GM19467 (cell line): ENCODE measurements at regions not wholly inside any gene's neighbourhood (a gene's known extent, or its start where the extent isn't known, plus 50 kb on each side); places are given as distances from the start of the nearest gene placed in this dataset.

Experiments used
- ATAC-seq: cut with Tn5 transposase; IDR thresholded peaks from one replicate; pipeline ENCODE4 v1.9.1; 2021; ENCODE audit warnings: mild to moderate bottlenecking, moderate library complexity; ENCODE audit not compliant: unreplicated experiment

DNA sequence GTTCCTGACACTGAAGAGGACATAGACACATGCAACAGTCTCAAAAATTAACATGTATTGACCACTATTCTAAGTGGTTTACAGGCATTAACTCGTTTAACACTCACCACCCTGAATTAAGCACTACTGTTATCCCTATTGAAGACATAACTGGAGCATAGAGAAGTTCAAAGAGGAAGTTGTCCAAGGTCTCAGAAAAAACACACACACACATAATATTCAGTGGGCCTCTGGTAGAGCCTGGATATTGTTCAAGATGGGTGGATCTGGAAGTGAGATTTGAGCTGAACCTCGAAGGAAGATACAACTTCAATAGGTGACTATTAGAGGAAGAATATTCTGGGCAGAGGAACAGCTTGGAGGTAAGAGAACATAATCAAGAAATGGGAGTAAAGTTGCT, 334.9 kb downstream of the HNRNPD start:
- no peak for ATAC-seq

DNA sequence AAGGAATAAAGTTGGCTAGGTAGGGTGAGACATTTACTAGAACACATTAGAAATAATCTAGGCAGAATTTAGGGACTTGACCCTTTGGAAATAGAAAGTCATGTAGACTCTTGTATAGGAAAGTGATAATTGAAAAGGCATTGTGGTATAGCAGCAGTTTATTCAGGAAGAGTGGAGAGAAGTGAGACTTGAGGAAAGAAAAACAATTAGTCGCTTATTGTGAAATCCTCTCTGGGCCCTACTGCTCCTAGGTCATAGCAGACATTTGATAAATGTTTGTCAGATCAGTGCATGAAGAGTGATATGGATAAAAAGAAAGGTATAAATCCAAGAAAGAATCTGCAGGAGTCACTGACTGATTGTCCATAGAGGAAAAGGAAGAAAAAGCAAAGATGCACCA, 337.6 kb downstream of the HNRNPD start:
- ATAC-seq: no peak

DNA sequence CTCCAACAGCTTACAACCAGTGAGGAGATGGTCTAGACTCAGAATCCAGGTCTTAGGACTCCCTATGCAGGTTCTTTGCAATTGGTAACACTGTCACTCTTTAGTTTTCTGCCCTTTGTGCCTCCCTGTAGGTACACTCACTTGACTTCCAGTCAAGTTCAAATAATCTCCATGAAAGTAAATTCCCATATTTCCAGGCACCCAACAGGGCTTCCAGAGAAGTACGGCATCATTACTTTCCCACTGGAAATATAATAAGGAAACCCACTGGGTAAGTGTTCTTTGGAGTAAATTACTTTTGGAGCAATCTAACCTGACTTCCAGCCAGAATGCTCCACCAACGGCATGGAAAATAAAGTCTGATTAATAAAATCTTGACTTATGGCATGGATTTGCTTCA, 338.9 kb downstream of the HNRNPD start:
- no peak for ATAC-seq

DNA sequence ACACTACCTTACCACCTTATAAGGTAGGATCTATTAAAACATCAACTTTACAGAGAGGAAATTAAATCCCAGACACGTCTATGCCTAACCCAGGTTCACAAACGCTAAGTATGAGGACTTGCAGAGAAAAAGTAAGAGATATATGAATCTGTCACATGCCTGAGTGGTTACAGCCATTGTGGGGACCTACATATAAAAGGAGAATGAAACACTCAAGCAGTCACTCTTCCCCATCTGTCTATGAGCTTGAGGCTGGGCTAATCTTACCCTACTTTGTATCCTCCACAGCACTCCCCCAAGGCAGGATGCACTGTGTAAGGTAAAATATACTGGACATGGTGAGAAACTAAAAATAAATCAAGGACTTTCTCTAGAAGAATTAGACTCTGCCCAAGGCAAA, 339.9 kb downstream of the HNRNPD start:
- no peak for ATAC-seq

DNA sequence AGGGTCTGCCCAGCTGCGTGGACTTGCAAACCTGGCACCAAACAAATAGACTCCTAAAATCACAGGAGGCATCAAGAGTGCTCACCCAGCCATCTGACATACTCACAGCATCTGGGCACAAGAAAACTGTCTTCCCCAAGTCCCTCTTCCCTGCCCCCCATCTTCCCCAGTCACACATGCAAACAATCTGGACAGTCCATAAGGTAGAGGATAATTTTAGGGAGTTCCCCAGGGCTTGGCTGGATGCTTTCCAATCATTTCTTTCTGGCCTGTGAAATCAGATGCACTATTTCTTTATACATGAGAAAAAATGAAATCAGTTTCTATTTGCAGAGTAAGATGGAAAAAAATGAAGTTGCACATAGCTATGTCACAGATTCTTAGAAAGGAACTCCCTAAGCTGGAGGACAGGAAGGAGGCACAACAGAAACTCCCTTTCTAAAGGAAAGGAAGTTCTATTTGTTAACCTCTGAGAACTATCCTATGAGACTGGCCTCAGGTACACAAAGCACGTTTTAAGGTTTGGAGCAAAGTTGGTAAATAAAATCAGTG, 342.3 kb downstream of the HNRNPD start:
- no peak for ATAC-seq

DNA sequence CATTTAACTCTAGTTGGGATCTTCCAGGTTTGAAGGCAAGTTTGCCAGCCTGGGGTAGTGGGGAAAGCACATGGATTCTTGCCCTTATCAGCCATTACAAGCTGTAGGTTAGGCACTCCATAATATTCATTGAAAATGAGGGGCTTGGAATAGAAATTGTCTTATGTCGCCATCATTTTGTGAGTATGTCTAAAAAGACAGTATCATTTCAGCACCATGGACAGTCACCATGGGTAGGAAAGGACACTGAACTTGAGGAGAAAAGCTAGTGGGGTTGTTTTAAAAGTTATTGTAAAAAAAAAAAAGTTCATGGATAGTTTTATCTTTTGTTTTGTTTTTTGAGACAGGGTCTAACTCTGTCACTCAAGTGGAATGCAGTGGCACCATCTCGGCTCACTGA, 356.1 kb downstream of the HNRNPD start:
- ATAC-seq: no peak

DNA sequence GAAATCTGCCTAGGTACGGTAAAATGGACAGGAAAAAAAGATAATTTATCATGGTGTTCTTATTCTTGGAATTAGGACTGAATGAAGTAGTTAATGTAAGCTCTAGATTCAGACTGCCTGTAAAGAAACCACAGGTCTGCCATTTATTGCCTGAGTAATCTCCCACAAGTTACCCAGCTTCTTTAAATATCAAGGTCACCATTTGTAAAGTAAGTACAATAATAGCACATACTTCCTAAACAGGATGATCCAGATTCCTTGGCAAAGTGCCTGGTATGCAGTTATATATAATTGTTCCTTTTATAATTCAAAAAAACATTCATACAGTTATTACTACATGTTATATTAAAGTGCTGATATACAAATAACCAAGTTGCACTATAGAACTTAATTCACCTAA, 368.6 kb downstream of the HNRNPD start:
- ATAC-seq: no peak

DNA sequence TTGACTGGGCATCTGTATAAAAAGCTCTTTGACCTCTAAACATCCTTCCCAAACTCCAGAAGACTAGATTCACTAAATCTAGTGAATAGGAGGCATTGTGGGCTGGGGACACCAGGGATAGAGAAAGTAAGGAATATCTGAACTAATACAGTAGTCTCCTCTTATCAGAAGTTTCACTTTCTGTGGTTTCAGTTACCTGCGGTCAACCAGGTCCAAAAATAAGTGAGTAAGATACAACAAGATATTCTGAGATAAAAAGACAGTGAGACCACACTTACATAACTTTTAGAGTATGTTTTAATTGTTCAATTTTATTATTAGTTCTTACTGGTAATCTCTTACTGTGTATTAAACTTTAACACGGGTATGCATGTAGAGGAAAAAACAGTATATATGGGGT, 376.5 kb downstream of the HNRNPD start:
- no peak for ATAC-seq

DNA sequence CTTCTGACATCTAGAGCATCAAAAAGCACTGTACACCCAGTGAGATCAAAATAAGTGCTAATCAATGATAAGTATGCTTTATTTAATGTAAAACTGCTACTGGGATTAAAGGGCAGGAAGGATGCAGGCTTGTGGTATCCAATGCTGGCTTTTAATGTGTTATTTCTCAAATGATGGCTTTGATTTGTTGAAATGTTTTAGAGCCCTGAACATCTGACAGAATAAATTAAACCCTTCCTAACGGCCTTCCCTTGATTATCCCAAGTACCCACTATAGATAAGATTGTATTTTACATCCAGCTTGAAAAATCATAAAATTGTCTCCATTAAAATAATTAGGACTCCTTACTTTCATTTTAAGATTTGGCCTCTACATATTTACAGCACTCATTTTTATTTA, 382.9 kb downstream of the HNRNPD start:
- ATAC-seq: no peak

DNA sequence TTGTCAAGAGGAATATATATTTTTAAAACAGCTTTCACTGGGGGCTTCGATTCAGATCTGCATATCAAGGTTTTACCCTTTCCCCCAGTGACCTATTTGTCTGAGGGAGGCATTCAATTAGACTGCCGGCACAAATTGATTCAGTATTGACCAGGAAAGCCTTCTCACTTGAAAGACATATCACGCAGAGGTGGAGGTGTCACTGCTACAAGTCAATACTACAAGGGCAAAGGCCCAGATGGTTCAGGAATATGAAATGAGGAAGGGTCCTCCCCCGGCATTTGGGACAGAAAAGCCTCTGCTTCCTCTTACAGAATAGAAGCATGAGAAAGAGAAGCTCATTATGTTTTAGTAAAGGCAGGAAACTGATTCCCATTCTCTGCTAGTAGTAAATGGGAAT, 383.6 kb downstream of the HNRNPD start:
- no peak for ATAC-seq

DNA sequence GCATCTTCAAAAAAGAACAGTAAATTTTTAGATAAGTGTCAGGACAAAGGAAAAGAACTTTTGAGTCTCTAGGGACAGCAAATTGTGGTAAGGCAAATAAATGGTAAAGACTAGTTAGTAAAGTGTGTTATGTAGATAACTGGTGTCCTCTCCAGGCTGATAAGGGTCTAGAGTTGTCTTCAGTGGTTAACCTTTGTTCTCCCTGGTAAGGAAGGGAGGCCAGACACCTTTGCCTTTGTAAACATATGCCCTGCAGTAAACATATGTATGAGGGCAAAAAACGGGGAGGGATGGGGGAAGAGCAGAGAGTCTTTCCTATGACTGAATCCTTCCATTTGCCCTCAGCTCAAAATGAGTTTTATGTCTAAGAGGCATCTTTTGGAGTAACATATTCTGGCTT, 384.6 kb downstream of the HNRNPD start:
- no peak for ATAC-seq

DNA sequence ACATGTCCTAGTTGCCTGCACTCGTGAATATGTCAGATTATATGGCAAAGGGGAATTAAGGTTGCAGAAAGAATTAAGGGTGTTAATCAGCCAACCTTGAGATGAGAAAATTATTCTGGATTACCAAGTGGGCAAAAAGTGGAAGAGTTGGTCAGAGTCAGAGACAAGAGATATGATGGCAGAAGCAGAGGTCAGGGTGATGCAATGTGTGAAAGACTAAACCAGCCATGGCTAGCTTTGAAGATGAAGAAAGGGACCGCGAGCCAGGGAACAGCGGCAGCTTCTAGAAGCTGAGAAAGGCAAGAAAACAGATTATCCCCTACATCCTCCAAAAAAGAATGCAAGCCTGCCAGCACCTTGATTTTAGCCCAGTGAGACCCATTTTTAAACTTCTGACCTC, 385.6 kb downstream of the HNRNPD start:
- no peak for ATAC-seq

DNA sequence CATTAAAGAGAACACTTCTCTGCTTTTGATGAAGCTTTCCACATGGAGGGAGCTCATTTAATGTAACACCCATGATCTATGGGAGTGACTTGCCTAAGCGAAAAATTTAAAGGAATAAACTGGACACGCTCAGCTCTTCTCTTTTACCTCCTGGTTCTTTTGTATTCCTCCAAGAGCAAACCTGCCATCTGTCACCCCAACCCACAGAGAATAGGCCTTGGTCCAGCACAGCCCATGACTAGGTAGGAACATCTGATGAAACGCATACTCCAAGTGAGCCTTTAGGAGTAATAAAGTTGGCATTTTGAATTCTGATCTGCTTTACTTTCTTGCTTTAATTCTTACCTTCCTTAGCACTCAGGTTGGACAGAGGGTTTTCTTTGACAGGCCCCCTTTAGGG, 389.0 kb downstream of the HNRNPD start:
- no peak for ATAC-seq

DNA sequence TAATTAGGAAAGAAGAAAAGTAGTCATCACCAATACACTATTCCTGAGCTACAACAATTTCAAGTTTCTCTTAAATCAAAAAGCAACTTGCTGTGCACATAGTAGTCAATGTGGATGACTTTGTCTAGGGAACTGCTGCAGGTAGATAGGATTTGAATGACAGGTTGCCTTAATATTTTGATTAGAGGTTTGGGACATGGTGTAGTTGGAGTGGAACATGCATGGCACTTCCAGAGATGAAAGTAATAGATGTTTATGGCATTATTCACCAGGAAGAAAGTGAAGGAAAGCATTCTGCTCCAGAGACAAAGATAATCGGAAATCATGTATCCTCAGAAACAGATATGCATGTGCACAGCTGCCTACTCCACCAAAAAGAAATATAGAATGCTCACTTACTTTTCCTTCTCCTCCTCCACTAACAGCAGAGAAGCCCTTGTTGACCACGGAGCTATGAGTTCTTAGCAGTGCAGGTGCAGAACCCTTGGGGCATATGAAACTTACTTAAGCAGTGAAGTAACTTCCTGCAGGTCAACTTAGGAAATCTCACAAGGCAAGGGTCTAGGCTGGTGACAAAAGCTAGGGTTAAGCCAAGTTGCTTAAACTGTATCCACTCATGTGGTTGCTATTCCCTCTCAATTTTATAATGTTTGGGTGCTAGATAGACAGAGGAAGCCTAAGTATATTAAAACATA, 390.8 kb downstream of the HNRNPD start:
- ATAC-seq: no peak

DNA sequence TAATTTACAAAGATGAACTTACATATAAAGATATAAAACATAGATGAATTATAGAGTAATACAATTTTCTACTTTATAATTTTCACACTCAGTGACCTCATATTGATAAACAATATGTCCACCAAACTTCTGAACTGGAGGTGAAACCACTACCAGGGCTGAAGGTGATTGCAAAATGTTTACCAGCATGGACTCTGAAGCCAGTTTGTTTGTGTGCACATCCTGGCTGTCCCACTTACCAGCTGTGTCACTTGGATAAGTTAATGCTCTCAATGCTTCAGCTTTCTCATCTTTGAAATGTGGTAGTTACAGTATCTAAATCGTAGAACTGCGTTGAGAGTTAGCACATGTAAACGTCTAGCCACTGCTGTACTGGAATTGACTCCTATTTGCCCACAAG, 392.6 kb downstream of the HNRNPD start:
- ATAC-seq: no peak

DNA sequence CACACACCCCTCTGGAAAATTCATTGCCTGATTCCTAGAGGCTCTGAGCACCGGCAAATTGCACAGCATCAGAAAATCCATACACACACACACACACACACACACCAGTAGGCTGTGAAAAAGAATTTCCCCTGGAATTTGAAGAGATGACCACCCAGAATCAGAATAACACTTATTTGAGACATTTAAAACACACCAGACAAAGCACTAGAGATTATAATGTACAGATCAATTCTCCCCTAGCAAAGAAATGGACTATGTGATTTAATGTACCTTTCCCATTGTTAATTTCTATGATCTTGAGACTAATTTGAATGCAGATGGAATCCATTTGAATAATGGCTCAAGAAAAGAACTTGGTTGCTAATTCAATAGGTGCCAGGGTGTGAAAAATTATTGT, 399.3 kb downstream of the HNRNPD start:
- no peak for ATAC-seq

DNA sequence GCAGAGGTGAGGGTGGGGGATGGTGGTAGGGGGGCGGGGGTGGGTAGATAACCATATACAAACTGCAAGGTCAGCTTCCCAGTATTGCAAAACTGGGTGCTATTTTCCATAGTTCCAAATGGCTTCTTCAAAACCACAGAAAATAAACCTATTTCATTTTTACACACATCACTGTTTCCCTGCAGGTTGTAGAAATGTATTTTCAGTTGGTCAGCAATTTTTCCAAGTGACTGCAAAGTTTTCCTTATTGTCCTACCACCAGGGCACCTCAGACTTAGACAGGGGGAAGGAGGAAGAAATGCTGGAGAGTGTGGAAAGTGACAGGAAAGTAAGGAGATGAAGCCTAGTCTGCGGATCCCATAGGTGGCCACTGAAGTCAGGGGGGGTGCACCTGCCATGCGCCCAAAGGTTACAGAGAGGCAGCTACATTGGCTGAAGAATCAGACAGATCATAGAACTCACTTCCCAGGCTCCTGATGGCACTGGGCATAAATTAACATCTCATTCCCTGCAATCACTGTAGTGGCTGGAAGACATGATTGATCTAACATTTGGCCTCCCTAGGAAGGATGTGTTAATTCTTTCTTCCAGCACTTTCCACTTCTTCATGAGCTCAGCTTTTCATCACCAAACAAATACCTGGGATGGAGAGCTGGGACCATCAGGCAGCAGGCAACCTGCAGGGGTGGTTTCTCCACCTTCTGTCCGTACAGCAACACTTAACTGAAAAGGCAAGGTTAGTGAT, 402.0 kb downstream of the HNRNPD start:
- no peak for ATAC-seq

DNA sequence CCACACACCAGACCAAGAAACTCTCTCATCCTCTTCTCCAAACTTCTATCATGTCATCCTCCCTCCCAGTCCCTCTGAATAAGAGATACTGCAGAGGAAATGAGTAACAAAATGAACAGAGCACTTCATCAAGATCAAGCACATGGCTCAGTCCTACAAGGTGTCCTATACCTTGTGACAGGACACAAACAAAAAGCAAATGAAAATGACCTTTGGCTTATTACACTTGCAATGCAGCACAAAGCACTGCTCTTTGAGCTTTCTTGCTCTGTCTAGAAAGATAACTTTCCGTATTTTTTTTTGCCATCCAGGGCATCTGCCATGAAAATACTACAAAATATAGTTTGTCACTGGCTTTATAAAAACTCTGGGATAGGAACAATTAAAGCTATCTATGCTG, 402.7 kb downstream of the HNRNPD start:
- no peak for ATAC-seq

DNA sequence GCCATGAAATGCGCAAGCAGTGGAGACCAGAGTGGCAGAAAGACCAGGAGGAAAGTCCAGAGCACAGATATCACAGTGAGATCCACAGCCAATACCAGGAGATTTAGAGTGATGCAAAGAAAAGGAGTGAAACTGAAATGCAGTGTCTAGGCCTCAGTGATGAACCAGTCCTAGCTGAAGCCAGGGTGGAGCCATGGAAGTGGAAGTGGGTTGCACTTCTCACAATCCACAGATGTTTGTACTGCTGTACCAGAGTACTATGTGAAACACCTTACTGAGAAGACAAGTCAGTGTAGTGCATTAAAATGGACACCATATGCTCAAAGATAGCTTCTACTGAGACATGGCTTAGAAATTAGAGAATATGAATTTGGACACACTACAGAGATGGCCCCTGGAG, 403.3 kb downstream of the HNRNPD start:
- ATAC-seq: no peak

DNA sequence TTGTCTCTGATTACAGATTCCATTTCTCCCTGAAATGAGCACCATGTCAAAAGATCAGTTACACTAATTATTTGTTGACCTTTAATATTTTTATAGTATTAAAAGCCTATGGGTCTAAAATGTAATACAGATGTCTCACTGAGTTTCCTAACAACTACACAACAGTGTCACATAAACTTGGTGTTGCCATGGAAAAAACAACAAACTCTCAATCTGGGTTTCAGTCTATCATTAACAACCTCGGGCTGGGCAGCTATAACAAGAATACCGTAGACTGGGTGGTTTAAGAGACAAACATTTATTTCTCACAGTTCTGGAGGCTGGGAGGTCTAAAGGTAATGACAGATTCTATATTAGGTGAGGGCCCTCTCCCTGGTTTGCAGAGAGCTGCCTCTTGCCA, 407.1 kb downstream of the HNRNPD start:
- ATAC-seq: no peak

DNA sequence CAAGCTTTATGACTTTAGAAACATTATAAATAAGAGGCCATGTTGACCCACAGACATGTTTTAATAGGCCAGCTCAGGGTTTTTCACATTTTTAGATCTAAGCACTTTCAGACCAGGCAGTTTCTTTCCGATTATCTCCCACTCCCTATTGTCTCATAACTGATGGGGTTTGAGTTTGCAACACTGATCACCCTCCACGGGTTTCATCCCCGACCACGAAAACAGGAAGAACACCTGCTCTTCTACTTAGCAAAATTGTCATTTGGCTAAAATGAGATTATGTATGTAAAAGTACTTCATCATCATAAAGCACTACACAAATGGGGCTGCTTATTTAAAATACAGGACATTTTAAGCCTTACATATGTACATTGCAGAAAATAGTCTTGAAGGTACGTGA, 407.9 kb downstream of the HNRNPD start:
- ATAC-seq: no peak

DNA sequence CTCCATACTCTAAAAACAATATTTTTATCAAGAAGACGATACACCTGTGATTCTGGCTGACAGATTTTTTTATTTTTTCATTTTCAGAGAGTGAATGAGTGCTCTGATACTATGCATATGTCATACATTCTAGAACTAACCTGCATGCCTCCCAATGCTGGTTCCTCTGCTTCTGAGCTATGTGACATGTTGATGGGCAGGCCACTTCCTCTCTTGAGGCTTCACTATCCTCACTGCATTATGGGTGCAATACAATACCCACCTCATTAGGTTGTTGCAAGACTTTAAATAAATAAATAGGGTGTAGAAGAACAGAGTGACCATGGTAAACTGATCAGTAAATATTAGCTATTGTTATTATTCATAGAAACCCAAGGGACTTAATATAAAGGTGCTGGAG, 408.3 kb downstream of the HNRNPD start:
- no peak for ATAC-seq

DNA sequence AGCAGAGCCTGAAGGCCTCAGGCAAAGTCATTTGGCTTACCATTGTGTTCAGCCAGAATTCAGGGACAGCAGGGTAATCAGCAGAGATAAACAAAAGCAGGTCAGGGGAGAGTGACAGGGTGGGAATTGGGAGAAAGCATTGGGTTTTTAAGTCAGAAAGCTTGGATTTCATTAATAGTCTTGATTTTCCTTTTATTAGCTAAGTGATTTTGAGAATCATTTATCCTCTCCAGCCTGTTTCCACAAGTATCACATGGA, 410.1 kb downstream of the HNRNPD start:
- no peak for ATAC-seq
